GM21515 (cell line): ENCODE measurements at regions not wholly inside any gene's neighbourhood (a gene's known extent, or its start where the extent isn't known, plus 50 kb on each side); places are given as distances from the start of the nearest gene placed in this dataset.

Experiments used
- ATAC-seq: cut with Tn5 transposase; IDR thresholded peaks from one replicate; pipeline ENCODE4 v1.9.1; 2021; ENCODE audit not compliant: unreplicated experiment

DNA sequence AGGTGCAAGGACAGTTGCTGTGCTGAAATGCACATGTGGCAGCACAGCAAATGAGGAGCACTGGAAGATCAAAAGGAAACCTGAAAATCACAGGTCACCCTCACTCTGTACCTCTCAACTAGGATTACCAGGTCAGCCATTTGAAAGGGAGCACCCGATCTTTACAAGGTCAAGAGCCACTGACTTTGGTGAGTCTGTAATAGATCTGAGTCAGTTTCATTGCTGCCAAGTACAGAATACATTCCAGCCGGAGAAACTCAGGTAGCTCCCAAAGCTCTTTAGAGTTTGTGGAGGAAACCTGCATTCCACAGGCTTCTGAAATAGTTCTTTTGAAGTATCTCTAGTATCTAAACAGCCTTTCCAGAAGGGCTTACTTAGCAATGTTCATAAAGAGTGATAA is 217.5 kb downstream of the SNX13 start:
- ATAC-seq, result no peak

DNA sequence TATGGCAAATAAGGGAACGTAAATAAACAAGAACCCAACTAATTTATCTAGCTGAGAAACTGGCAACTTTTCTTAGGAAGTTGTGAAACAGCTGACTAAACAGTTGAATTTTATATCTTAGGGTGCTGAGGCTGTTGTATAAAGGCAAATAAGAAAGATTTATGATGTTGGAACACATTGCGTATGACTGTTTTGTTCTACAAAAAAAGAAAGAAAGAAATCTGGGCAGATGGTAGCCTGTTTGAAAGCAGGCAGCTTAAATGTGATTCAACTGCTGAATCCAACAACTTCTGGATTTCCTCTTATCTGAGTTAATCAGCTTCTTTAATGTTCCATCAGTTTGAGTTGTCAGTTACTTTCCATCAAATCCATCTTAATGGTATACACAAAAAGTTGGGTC is 214.5 kb downstream of the SNX13 start:
- ATAC-seq, result no peak

DNA sequence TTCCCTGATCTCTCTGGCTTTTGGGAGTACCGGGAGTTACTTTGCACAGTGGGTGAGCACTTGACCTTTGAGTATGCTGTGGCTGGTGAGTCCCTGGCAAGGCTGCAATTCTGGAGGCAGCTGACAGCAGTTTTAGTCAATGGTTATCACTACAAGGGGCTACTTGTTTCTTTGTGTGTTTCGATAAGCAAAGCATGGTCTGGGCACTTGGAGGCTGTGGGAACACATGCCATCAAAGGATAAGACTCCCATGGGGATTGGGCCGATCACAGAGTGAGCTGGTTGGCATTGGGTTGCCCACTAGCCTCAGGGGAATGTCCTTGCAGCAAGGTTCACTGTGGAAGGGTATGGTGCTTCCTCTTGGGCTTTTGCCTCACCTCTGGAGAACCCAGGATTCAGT is 208.2 kb downstream of the SNX13 start:
- no peak for ATAC-seq
